ENCODE measurements at regions not wholly inside any gene's neighbourhood (a gene's known extent, or its start where the extent isn't known, plus 50 kb on each side); places are given as distances from the start of the nearest gene placed in this dataset.

DNA sequence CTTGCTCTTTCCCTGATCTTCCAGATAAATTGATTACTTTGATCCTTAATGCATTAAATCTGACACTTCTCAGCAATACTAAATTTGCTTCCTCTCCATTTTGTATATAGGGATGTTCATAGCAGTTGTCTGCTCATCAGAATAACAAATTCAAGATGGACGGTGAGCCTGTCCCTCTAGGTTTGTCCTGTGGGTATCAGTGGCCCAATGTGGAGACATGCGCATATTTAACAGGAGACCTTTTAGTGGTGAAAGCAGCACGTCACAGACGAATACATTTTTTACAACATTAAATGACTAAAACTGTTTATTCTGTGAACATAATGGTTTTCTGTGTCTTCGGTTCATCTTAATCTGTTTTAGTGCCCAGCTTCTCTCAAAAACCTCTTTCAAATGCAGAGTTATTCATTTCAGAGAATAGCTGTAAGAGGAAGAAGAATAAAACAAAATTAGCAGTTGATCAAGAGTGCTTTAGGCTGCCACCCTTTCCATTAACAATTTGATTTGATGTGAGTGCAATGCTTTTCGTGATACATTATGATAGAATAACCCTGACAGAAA, 1970.4 kb upstream of the WWC1 start:
- H3K4me3 ChIP-seq (replicated peaks; ENCODE audit: low read depth, low read length) = no peak overlapping the region
- DNase-seq (ENCODE audit: extremely low read depth, low read depth) = no peak
- TF ChIP-seq CTCF (IDR thresholded peaks at IDR 0.05; ENCODE audit: low read depth, low read length, missing control alignments) = no peak

DNA sequence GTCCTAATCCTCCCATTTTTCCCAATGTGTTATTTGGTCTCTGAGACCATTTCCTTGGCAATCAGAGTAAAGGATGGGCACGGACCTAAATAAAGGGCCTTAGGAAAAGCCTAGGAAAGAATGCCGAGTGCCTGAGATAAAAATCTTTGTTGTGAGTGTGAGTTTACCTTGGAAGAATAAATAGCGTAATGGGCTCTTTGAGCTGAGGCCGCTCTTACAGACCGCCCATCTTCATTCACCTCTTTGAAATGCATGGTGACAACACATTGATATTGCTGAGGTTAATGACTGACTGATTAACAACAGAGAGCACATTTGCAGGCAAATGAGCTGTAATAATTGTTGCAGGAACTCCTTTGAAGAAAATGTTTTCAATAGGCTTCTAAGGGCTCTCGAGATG, 1967.1 kb upstream of the WWC1 start:
- no peak for TF ChIP-seq CTCF (IDR thresholded peaks at IDR 0.05; ENCODE audit: low read depth, low read length, missing control alignments)
- no peak for DNase-seq (ENCODE audit: extremely low read depth, low read depth)
- no peak overlapping the region for H3K4me3 ChIP-seq (replicated peaks; ENCODE audit: low read depth, low read length)

DNA sequence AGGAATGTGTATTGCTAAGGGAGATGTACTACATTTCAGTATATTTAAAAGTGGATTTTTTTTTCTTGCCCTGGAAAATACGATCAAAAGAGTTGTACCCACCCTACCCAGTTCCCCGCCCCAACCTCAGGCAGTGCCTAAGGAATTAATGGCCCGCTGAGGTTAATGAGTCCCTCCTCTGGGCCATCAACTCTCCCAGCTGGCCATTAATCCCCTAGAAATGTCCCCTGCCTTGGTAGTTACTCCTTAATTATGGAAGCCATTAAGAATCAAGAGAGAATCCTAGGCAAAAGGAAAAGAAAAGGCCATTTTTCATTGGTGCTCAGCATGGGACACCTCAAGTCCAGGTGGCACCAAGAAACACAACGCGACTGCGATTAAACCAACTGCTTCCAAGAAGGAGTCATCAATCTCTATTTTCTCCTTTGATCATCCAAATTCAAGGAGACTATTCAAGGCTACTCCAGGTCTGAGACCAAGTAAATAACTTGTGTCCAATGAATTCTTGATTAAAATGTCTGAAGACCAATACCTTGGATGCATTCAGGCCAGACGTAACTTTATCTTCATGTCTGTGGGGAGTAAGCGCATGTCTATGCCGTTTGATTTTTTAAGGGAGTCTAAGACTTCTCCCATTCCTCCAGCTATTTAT, 1962.2 kb upstream of the WWC1 start:
- no peak for DNase-seq (ENCODE audit: extremely low read depth, low read depth)
- TF ChIP-seq CTCF (IDR thresholded peaks at IDR 0.05; ENCODE audit: low read depth, low read length, missing control alignments) = no peak
- no peak overlapping the region for H3K4me3 ChIP-seq (replicated peaks; ENCODE audit: low read depth, low read length)

DNA sequence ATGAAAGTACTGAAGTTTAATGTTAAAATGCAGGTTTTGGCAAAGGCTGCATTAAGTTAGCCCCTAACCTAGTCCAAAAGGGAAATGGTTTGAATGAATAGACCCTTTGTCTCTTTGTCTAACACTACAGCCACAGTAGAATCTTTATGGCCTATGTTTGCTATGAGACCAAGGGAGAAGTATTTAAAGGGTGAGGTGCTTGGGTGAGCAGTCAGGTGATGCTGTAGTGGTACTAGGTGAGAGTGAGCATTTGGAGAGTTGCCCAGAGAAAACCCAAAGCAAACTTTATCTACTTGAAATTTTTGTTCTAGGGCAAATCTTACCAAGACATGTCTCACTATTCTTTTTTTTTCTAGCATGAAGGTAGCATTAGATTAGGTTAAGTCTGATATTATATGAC, 1961.4 kb upstream of the WWC1 start:
- DNase-seq (ENCODE audit: extremely low read depth, low read depth) = no peak
- TF ChIP-seq CTCF (IDR thresholded peaks at IDR 0.05; ENCODE audit: low read depth, low read length, missing control alignments) = no peak
- H3K4me3 ChIP-seq (replicated peaks; ENCODE audit: low read depth, low read length) = no peak overlapping the region

DNA sequence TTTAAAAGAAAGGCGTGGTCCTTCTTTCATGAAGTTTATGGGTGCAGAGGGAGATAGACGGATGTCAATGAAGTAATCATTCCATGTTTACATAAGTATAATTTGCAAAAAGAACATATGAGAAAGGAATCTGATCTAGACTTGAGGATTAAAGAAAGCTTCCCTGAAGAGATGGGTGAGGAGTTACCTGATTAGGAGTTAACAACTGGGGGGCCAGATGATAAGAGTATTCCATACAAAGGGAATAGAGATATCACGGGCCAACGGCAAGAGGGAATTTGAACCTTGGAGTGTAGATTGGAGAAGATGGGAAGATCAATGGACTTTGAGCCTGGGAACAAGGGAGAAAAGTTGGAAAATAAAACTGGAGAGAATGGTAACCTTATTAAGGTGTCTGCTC, 1959.9 kb upstream of the WWC1 start:
- no peak for DNase-seq (ENCODE audit: extremely low read depth, low read depth)
- no peak for TF ChIP-seq CTCF (IDR thresholded peaks at IDR 0.05; ENCODE audit: low read depth, low read length, missing control alignments)
- H3K4me3 ChIP-seq (replicated peaks; ENCODE audit: low read depth, low read length) = no peak overlapping the region

DNA sequence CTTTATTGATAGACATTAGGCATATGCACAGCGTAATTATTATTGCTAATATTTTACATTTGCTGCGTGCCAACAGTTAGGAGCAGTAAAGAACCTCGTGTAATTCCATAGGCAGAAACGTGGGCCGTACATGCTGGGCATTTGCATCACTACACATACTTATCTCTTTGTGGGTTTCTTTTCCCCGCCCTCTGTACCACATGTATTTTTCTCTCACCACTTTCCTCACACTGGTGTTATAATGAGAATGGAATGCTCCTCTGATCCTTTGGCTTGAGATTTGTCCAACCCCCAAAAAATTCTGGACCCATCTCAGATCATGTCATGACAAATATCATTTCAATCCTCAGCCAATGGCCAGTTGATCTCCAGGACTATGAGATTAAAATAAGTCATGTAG, 1952.6 kb upstream of the WWC1 start:
- DNase-seq (ENCODE audit: extremely low read depth, low read depth) = no peak
- TF ChIP-seq CTCF (IDR thresholded peaks at IDR 0.05; ENCODE audit: low read depth, low read length, missing control alignments) = no peak
- no peak overlapping the region for H3K4me3 ChIP-seq (replicated peaks; ENCODE audit: low read depth, low read length)

DNA sequence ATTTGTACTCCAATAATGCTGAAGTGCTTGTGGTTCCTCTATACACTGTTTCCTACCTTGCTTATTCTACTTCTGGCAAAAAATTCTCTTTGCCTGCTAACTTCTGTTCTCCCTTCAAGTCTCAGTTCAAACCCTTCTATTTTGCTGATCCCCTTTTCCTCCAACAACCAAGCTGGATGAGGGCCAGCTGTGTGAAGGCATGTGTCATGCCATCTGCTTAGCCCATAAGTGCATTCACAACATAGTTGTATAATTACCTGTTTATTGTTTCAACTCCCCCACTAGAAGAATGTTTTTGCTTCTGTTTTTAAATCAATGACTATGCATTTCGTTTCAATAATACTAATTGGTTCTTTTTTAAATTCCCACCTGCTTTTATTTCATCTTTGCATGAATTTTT, 1951.4 kb upstream of the WWC1 start:
- TF ChIP-seq CTCF (IDR thresholded peaks at IDR 0.05; ENCODE audit: low read depth, low read length, missing control alignments) = no peak
- H3K4me3 ChIP-seq (replicated peaks; ENCODE audit: low read depth, low read length) = no peak overlapping the region
- no peak for DNase-seq (ENCODE audit: extremely low read depth, low read depth)
